IMR-90 (cell line): ENCODE measurements at regions not wholly inside any gene's neighbourhood (a gene's known extent, or its start where the extent isn't known, plus 50 kb on each side); places are given as distances from the start of the nearest gene placed in this dataset.

Experiments
- ATAC-seq: fragments of 200-7000 bp; cut with Tn5 transposase; 2 replicates; pipeline ENCODE4 v1.9.1; 2020; ENCODE audit warnings: low read depth, mild to moderate bottlenecking, moderate library complexity
- BruUV-seq: library from RNA; stranded (reverse); fragments of 400-500 nt; replicated peaks from 2 replicates; lab custom pipeline; 2021; lab: Mats Ljungman, UMichigan
- CTCF ChIA-PET: fragments of 300-600 bp; formaldehyde crosslinking; extraction: SDS; loops from one replicate; lab custom pipeline; 2021; ENCODE audit warnings: antibody characterized with exemption; lab: Yijun Ruan, JAX
- POLR2A ChIA-PET: fragments of 300-600 bp; sonication (Branson Sonifier 250); formaldehyde crosslinking; loops from one replicate; lab custom pipeline; 2022; ENCODE audit warnings: antibody characterized with exemption; ENCODE audit not compliant: unreplicated experiment; lab: Charles Lee
- DNase-seq: peaks from one replicate; pipeline ENCODE4 v3.0.0; 2013
- H2AFZ ChIP-seq: replicated peaks from 2 replicates; pipeline ENCODE3; 2013; ENCODE audit warnings: low read length, mild to moderate bottlenecking; ENCODE audit not compliant: poor library complexity
- H2AK5ac ChIP-seq: 2 replicates; pipeline ENCODE4 v1.6.1; 2013; ENCODE audit warnings: low read depth, low read length, inconsistent platforms
- H2AK9ac ChIP-seq: replicated peaks from 2 replicates; pipeline ENCODE3; 2013; ENCODE audit warnings: mild to moderate bottlenecking, low read depth, low read length, moderate library complexity; ENCODE audit not compliant: poor library complexity
- H2BK120ac ChIP-seq: 2 replicates; pipeline ENCODE4 v1.6.1; 2013; ENCODE audit warnings: low read depth, low read length, inconsistent platforms
- H2BK15ac ChIP-seq: 3 replicates; pipeline ENCODE4 v1.6.1; 2013; ENCODE audit warnings: low read depth, low read length, inconsistent platforms
- H2BK20ac ChIP-seq: 2 replicates; pipeline ENCODE4 v1.6.1; 2013; ENCODE audit warnings: low read depth, mild to moderate bottlenecking, inconsistent platforms, low read length, moderate library complexity
- H2BK5ac ChIP-seq: 2 replicates; pipeline ENCODE4 v1.6.1; 2013; ENCODE audit warnings: mild to moderate bottlenecking, low read depth, low read length, inconsistent platforms; ENCODE audit not compliant: poor library complexity, severe bottlenecking
- H3K14ac ChIP-seq: replicated peaks from 2 replicates; pipeline ENCODE4 v1.6.1; 2013; ENCODE audit warnings: low read depth, low read length, inconsistent platforms
- H3K18ac ChIP-seq: 2 replicates; pipeline ENCODE4 v1.6.1; 2013; ENCODE audit warnings: low read depth, low read length, control low read depth
- H3K23ac ChIP-seq: 2 replicates; pipeline ENCODE4 v1.6.1; 2013; ENCODE audit warnings: low read depth, low read length, inconsistent platforms
- H3K27ac ChIP-seq: 2 replicates; pipeline ENCODE4 v1.5.1; 2013; ENCODE audit warnings: mild to moderate bottlenecking, control low read depth, low read length; ENCODE audit not compliant: insufficient read depth
- H3K27me3 ChIP-seq: 2 replicates; pipeline ENCODE4 v1.6.1; 2013; ENCODE audit warnings: low read length; ENCODE audit not compliant: control insufficient read depth, insufficient read depth
- H3K36me3 ChIP-seq: 2 replicates; pipeline ENCODE4 v1.6.1; 2013; ENCODE audit warnings: low read length, mixed read lengths; ENCODE audit not compliant: control insufficient read depth, insufficient read depth
- H3K4ac ChIP-seq: 2 replicates; pipeline ENCODE4 v1.6.1; 2013; ENCODE audit warnings: low read depth, low read length, inconsistent platforms
- H3K4me1 ChIP-seq: 2 replicates; pipeline ENCODE4 v1.6.1; 2013; ENCODE audit warnings: low read length, mixed read lengths; ENCODE audit not compliant: control insufficient read depth, insufficient read depth
- H3K4me2 ChIP-seq: 2 replicates; pipeline ENCODE4 v1.6.1; 2013; ENCODE audit warnings: low read depth, mild to moderate bottlenecking, control low read depth, low read length, moderate library complexity
- H3K4me3 ChIP-seq: 2 replicates; pipeline ENCODE4 v1.5.1; 2013; ENCODE audit warnings: low read depth, mild to moderate bottlenecking, control low read depth, low read length, moderate library complexity; ENCODE audit not compliant: insufficient read depth
- H3K56ac ChIP-seq: 2 replicates; pipeline ENCODE4 v1.6.1; 2013; ENCODE audit warnings: low read length, inconsistent platforms; ENCODE audit not compliant: insufficient read depth; ENCODE audit errors: extremely low read depth
- H3K79me1 ChIP-seq, 2 experiments: 2 replicates each; pipeline ENCODE4 v1.6.1; 2013; ENCODE audit warnings: low read length in 2 of 2, inconsistent platforms in 1 of 2, low read depth in 1 of 2
- H3K9ac ChIP-seq: 2 replicates; pipeline ENCODE4 v1.6.1; 2013; ENCODE audit warnings: low read depth, low read length, control low read depth
- H3K9me1 ChIP-seq: 2 replicates; pipeline ENCODE4 v1.6.1; 2013; ENCODE audit warnings: low read length, inconsistent platforms; ENCODE audit not compliant: insufficient read depth
- H3K9me3 ChIP-seq: 2 replicates; pipeline ENCODE4 v1.6.1; 2013; ENCODE audit warnings: low read length; ENCODE audit not compliant: control insufficient read depth, insufficient read depth
- H4K20me1 ChIP-seq: 2 replicates; pipeline ENCODE4 v1.6.1; 2013; ENCODE audit warnings: low read length, inconsistent platforms; ENCODE audit not compliant: insufficient read depth
- H4K5ac ChIP-seq: 2 replicates; pipeline ENCODE4 v1.6.1; 2013; ENCODE audit warnings: mild to moderate bottlenecking, low read depth, low read length, control low read depth
- H4K8ac ChIP-seq, 2 experiments: 2 replicates each; pipeline ENCODE4 v1.6.1; 2013; ENCODE audit warnings: low read depth in 2 of 2, low read length in 2 of 2, control low read depth in 1 of 2, inconsistent platforms in 1 of 2
- H4K91ac ChIP-seq: 2 replicates; pipeline ENCODE4 v1.6.1; 2013; ENCODE audit warnings: low read depth, low read length, inconsistent platforms; ENCODE audit not compliant: insufficient read depth
- BHLHE40 ChIP-seq: fragments of 150-350 bp; IDR thresholded peaks from 2 replicates; pipeline ENCODE4 v1.6.1; 2016; ENCODE audit warnings: mild to moderate bottlenecking, low read depth, low read length
- CHD1 ChIP-seq: IDR thresholded peaks from 2 replicates; pipeline ENCODE4 v1.6.1; 2012; ENCODE audit warnings: low read depth, low read length, improper control_type of control experiment
- CTCF ChIP-seq: conservative IDR thresholded peaks from 2 replicates; pipeline ENCODE4 v1.5.1; 2012; ENCODE audit warnings: mild to moderate bottlenecking, low read depth, low read length, improper control_type of control experiment
- NFE2L2 ChIP-seq: fragments of 150-350 bp; IDR thresholded peaks from 2 replicates; pipeline ENCODE4 v1.6.1; 2016; ENCODE audit warnings: low read depth, mild to moderate bottlenecking, low read length
- RAD21 ChIP-seq: IDR thresholded peaks from 2 replicates; pipeline ENCODE4 v1.6.1; 2012; ENCODE audit warnings: low read length, improper control_type of control experiment
- WGBS, 2 experiments: methylation state at CpG; one replicate each; pipeline versions ENCODE4 v1.1.5 to v1.1.7; 2013; ENCODE audit warnings: missing lambda C conversion rate in 2 of 2; ENCODE audit not compliant: insufficient read length in 1 of 2; ENCODE audit errors: extremely low coverage in 2 of 2; 5-methylcytosine and 5-hydroxymethylcytosine counted together
- dilution Hi-C: fragments of 300-500 bp; cut with HindIII; formaldehyde crosslinking; loops from one replicate; pipeline ENCODE4 v1.14.3; 2018; ENCODE audit warnings: low sequenced_read_pairs; ENCODE audit not compliant: unreplicated experiment
- in situ Hi-C: fragments of 300-500 bp; cut with MboI; formaldehyde crosslinking; loops from 3 replicates; pipeline ENCODE4 v1.14.3; 2019; ENCODE audit warnings: low sequenced_read_pairs, inconsistent platforms, mixed read lengths
- intact Hi-C: fragments of 100-400 bp; cut with micrococcal nuclease; formaldehyde crosslinking; loops from 2 replicates; pipeline ENCODE4 v1.10.0; 2022

DNA sequence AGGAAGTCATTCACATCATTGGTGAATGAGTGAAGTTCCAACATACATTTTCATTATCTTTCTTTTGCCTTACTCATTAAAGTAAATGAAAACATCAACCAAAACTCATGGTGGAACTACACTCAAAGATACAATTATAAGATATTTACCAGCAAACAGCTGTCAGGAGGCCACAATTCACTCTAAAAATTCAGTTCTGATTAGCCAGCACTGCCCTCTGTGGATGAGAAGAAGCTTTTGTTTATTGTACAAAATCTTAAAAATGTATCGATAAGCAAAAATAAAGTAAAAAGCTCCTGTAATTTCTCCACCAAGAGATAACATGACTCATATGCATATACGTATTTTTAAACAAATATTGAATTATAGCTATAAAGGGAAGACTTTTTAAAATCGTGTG is 73.5 kb upstream of the RAPGEF4 start:
- ATAC-seq = no peak; the same call in 1 of the 2 replicates
- intact Hi-C loops = loop anchor here (2.0 kb wide), 1 partner anchor 69 kb away; no protein-coding TSS in a partner anchor

More for the DNA sequence above, 73.5 kb upstream of the RAPGEF4 start:
- Histone ChIP-seq H4K8ac (no peak overlapping the region), H2BK5ac (no peak overlapping the region), H3K27ac (no peak overlapping the region), H4K91ac (no peak overlapping the region), H3K9me1 (no peaks in the 10 kb centered on the region), H3K23ac (no peak overlapping the region), H3K56ac (no peak overlapping the region; the same call in 1 of the 2 replicates), H2AFZ (no peak overlapping the region), H2AK5ac (no peak overlapping the region), H3K18ac (no peak overlapping the region), H3K36me3 (no peaks in the 10 kb centered on the region), H3K4me1 (0 out of 2 replicates have a peak, but pooled peaks cover under 1% of the 10 kb centered on the region), H2AK9ac (no peak overlapping the region), H2BK20ac (no peak overlapping the region), H3K4ac (no peak overlapping the region), H3K14ac (no peak overlapping the region), H2BK120ac (no peak overlapping the region), H3K9ac (no peak overlapping the region), H4K5ac (no peak overlapping the region), H4K20me1 (no peaks in the 10 kb centered on the region), H3K9me3 (peaks cover 6% of the 10 kb centered on the region; the same call in 1 of the 2 replicates), H3K4me3 (no peak overlapping the region), H2BK15ac (no peak overlapping the region), H3K79me1 (peaks cover 0 to under 1% of the 10 kb centered on the region in 2 experiments; a peak in 1 of 4 replicates), H3K4me2 (no peak overlapping the region), H3K27me3 (no peaks in the 10 kb centered on the region)
- ChIA-PET POLR2A (no interaction called here), CTCF (interaction anchor here (0.9 to 1.1 kb wide), 2 partner anchors 9 to 68 kb away, joined by 3 to 5 read pairs; no protein-coding TSS in a partner anchor)
- no peak for TF ChIP-seq BHLHE40
- no peak for TF ChIP-seq CHD1
- TF ChIP-seq RAD21 = peak; percentile 44
- TF ChIP-seq NFE2L2 = no peak
- peak; percentile 30; the same call in 1 of the 2 replicates for TF ChIP-seq CTCF
- no CpG with 5 or more reads among the region's 3 CpGs for WGBS, 2 experiments
- no peak for DNase-seq
- dilution Hi-C loops = no loop called here
- BruUV-seq = no TSS peak
- in situ Hi-C loops = no loop called here
